Chondrocyte (in vitro differentiated cells): ENCODE measurements at regions not wholly inside any gene's neighbourhood (a gene's known extent, or its start where the extent isn't known, plus 50 kb on each side); places are given as distances from the start of the nearest gene placed in this dataset.

ENCODE experiments used
- DNase-seq: peaks from one replicate; pipeline ENCODE4 v3.0.0; 2021; ENCODE audit warnings: mixed read lengths, low spot score
- H3K27ac Mint-ChIP-seq: one replicate; pipeline ENCODE4 v1.8.0; 2021; ENCODE audit warnings: mild to moderate bottlenecking, moderate library complexity, mixed read lengths; ENCODE audit not compliant: unreplicated experiment
- H3K27me3 Mint-ChIP-seq: 2 replicates; pipeline ENCODE4 v1.8.0; 2021; ENCODE audit warnings: low read depth, mixed read lengths
- H3K36me3 Mint-ChIP-seq: 2 replicates; pipeline ENCODE4 v1.8.0; 2021; ENCODE audit warnings: low read depth, mixed read lengths
- H3K4me1 Mint-ChIP-seq: 2 replicates; pipeline ENCODE4 v1.8.0; 2021; ENCODE audit warnings: low read depth, mild to moderate bottlenecking, mixed read lengths
- H3K4me3 Mint-ChIP-seq: one replicate; pipeline ENCODE4 v1.8.0; 2021; ENCODE audit warnings: mild to moderate bottlenecking, moderate library complexity, mixed read lengths; ENCODE audit not compliant: unreplicated experiment
- H3K9me3 Mint-ChIP-seq: 2 replicates; pipeline ENCODE4 v1.8.0; 2021; ENCODE audit warnings: low read depth, mixed read lengths
- TF ChIP-seq, protein P1 (sequence below): fragments of 200-600 bp; sonication (generic); IDR thresholded peaks from 2 replicates; pipeline ENCODE4 v1.5.0; 2021; ENCODE audit warnings: antibody characterized with exemption, mild to moderate bottlenecking, moderate library complexity

- no peak overlapping the region for H3K27ac Mint-ChIP-seq
- no peak for DNase-seq
- H3K36me3 Mint-ChIP-seq = no peaks in the 10 kb centered on the region
- no peaks in the 10 kb centered on the region for H3K9me3 Mint-ChIP-seq
- no peaks in the 10 kb centered on the region for H3K27me3 Mint-ChIP-seq
- TF ChIP-seq, protein P1, sequence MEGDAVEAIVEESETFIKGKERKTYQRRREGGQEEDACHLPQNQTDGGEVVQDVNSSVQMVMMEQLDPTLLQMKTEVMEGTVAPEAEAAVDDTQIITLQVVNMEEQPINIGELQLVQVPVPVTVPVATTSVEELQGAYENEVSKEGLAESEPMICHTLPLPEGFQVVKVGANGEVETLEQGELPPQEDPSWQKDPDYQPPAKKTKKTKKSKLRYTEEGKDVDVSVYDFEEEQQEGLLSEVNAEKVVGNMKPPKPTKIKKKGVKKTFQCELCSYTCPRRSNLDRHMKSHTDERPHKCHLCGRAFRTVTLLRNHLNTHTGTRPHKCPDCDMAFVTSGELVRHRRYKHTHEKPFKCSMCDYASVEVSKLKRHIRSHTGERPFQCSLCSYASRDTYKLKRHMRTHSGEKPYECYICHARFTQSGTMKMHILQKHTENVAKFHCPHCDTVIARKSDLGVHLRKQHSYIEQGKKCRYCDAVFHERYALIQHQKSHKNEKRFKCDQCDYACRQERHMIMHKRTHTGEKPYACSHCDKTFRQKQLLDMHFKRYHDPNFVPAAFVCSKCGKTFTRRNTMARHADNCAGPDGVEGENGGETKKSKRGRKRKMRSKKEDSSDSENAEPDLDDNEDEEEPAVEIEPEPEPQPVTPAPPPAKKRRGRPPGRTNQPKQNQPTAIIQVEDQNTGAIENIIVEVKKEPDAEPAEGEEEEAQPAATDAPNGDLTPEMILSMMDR = no peak
- H3K4me3 Mint-ChIP-seq = no peak overlapping the region
- H3K4me1 Mint-ChIP-seq = no peaks in the 10 kb centered on the region
These were observed 568.3 kb upstream of the MEF2C start for GRCh38 chr5:89451263-89451662.

GRCh38 chr5:89450149-89450538 is 567.2 kb upstream of the MEF2C start:
- no peak overlapping the region for H3K4me3 Mint-ChIP-seq
- no peaks in the 10 kb centered on the region for H3K27me3 Mint-ChIP-seq
- H3K4me1 Mint-ChIP-seq = no peaks in the 10 kb centered on the region
- H3K9me3 Mint-ChIP-seq = no peaks in the 10 kb centered on the region
- H3K36me3 Mint-ChIP-seq = no peaks in the 10 kb centered on the region
- TF ChIP-seq, protein P1 = no peak
- H3K27ac Mint-ChIP-seq = no peak overlapping the region
- no peak for DNase-seq

DNA sequence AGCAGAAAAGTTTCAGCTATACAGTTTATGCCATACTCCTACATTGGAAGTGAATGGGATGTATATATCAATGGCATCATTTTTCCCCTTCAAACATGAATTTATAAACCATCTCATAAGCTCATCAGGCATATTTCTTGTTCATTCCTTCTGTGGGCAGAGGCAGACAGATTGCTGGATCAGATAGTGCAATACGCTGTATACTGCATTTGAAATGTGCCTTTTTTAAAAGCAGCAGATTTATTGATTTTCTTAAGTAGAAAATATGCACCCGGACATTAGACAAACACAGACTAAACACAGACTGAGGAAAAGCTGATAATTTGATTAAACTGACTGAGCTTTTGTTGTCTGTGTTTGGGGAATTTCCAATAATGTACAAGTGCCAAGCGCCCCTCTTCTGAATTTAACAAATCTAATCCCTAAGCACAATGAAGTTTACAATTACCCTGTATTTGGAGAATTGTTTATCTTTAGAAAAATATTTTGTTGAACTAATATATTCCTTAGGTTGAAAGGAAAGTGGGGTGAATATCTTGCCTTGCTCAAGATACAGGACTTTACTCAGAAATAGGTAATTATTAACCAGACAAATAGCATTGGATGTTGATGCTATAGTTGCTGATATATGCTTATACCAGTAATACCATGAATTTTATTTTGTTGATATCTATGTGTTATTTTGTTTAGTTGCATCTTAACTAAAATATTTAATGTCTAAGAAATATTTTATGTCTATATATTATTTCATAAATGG is 566.6 kb upstream of the MEF2C start:
- H3K4me1 Mint-ChIP-seq = no peaks in the 10 kb centered on the region
- H3K4me3 Mint-ChIP-seq = no peak overlapping the region
- H3K36me3 Mint-ChIP-seq = no peaks in the 10 kb centered on the region
- no peaks in the 10 kb centered on the region for H3K9me3 Mint-ChIP-seq
- TF ChIP-seq, protein P1 = no peak
- no peak for DNase-seq
- H3K27me3 Mint-ChIP-seq = no peaks in the 10 kb centered on the region
- H3K27ac Mint-ChIP-seq = no peak overlapping the region

DNA sequence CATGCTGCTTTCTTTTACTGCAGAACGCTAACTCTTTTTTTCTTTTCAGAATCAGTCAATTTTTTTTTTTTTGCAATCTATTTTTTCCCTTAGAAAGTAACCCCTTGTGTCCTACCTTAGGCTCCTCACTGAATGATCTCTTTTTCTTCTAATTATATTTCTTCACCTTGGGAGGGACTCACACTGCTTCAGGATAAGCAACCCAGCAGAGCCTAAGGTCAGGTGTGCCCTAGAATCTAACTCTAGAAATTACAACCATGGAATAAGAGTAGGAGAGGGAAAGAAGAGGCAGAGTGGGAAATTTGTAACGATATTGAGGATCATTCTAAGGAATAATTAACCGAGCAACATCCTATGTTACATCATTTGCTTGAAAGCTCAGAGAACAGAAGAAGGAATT is 564.0 kb upstream of the MEF2C start:
- Mint-ChIP-seq H3K4me3 (no peak overlapping the region), H3K27ac (no peak overlapping the region), H3K9me3 (no peaks in the 10 kb centered on the region), H3K27me3 (no peaks in the 10 kb centered on the region), H3K36me3 (no peaks in the 10 kb centered on the region), H3K4me1 (no peaks in the 10 kb centered on the region)
- no peak for DNase-seq
- TF ChIP-seq, protein P1 = no peak

DNA sequence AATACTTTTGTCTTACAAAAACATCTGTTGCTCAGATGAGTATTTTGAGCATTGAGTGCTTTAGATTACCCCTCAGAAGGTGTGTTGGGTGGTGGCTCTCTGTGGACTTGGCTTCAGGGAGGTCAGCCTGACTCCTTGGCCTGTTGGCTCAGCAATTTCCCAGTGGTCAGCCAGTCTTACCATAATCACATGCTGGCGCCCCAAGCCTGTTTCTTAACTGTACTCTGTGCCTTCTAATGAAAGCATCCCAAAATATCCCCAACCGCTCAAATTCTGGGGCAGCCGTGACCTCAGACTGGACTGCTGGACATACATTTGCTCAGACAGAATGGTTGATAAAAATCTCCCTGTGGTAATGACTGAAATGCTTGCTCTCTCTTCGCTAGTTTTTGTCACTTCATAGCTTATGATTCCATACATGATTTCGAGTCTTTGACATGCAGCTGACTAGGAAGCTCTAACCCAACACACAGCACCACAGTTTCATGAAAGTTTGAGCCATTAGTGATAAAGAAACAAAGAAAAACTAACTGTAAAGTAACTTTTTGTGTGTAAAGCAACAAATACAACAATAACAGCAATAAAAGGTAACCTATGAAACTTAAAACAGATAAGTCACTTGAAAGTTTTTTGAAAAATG is 562.2 kb upstream of the MEF2C start:
- TF ChIP-seq, protein P1 = no peak
- Mint-ChIP-seq H3K27ac (no peak overlapping the region), H3K36me3 (no peaks in the 10 kb centered on the region), H3K4me1 (no peaks in the 10 kb centered on the region), H3K4me3 (no peak overlapping the region), H3K27me3 (no peaks in the 10 kb centered on the region), H3K9me3 (no peaks in the 10 kb centered on the region)
- no peak for DNase-seq
